KBM-7 (cell line): ENCODE measurements at regions not wholly inside any gene's neighbourhood (a gene's known extent, or its start where the extent isn't known, plus 50 kb on each side); places are given as distances from the start of the nearest gene placed in this dataset.

Source experiments
- DNase-seq: peaks from one replicate; pipeline ENCODE4 v3.0.0-alpha.2; 2015
- in situ Hi-C: fragments of 300-500 bp; cut with MboI; formaldehyde crosslinking; loops from 2 replicates; pipeline ENCODE4 v1.14.3; 2020; ENCODE audit warnings: low sequenced_read_pairs, low pct_unique_long_range_greater_than_20kb, mixed read lengths

DNA sequence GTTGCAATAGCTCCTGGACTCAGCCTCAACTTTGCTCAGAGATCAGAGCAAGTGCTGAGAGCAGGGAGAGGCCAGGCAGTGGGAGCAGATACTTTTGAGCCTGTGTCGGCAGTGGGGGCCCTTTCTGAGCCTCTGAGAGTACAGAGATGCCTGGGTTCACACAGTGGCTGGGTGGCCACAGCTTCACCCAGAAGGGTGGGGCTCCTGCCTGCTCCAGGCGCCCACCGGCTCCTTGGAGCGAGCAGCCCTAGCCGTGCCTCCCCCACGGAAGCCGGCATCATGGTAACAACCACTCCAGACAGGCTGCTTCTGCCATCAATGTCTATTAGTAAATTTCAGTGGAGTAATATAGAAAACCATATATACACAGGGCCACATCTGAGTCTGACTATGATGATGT is 619.2 kb upstream of the SETBP1 start:
- DNase-seq, result no peak
- in situ Hi-C loops, result no loop called here

DNA sequence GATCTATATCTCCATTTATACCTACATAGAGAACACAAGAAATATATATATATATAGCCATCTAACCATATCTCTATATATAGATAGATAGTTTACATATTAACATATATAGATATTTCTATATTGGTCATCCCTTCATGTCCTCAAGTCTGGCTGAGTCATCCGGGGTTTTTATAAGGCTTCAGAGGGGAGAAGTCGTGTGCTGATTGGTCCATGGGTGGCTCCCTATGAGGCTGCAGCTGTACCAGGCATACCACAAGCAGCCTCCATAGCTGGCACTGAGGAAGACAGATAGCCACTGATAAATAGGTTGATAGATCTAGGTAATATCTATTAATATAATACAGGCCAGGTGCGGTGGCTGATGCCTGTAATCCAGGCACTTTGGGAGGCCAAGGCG is 618.3 kb upstream of the SETBP1 start:
- in situ Hi-C loops, result no loop called here
- DNase-seq, result no peak

DNA sequence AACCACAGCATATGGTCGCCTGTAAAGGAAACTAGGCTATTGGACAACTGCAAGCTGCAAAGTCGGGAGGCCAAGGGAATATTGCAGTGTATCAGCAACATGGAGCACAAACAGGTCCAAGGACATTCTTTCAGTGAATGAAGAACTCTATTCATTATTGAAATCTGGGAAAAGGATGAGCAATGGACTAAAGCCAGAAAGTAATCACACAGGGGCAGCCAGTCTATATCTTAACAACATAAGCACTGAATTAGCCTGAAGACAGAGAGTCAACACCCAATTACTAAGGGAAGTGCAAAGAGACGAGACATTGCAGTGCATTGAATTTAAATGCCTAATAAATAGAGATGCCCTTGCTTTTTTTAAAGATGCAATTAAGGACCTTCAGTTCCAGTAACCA is 615.5 kb upstream of the SETBP1 start:
- no peak for DNase-seq
- in situ Hi-C loops, result no loop called here

DNA sequence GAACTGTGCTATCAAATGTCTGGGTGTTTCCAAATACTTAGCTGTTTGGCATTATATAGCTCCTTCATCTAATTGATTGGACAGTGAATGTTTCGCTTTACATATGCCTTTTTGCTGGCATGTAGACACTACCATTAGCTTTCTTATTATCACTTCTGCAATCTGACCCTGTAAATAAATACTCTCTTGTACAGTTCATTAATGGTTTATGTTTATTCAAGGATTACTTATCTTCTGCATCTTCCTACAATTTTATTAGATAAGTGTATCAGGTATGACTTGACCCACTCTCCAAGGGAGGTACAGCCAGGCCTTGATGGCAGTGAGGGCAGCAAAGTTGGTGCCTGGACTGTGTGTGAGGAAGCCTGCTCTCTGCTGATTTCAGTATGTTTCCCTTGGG is 614.1 kb upstream of the SETBP1 start:
- no peak for DNase-seq
- in situ Hi-C loops, result no loop called here

DNA sequence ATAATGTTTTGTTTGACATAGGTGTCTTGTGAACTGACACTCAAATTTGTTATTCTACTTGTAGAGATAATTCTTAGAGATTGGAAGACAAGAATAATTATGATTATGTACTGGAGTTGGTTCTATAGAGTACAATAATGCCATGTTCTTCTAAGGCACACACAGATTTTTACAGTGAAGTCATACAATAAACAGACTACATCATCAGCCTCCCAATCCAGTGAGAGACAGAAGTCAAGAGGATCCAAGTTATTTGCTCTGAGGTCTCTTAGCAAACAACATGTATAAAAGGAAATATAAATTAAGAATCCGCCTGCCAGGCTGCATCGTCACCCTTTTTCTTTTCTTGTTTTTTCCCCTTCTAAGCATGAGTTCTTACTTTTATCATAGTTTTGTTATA is 613.5 kb upstream of the SETBP1 start:
- in situ Hi-C loops, result no loop called here
- no peak for DNase-seq

DNA sequence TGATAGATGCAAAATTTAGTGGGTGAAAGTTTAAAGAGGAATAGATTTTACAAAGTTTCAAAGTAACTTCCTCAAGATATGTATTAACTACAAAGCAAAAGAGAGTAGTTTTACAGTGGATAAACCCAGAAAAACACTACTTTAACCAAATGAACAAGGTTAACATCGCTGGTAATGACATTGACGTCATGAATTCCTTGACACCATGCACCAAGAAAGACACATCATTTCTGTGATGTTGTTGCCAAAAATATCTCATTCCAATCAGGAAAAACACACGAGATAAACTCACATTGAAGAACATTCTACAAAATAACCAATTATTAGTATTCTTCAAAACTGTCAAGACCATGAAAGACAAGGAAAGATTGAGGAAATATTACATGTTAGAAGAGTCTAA is 605.6 kb upstream of the SETBP1 start:
- no peak for DNase-seq
- in situ Hi-C loops, result no loop called here

DNA sequence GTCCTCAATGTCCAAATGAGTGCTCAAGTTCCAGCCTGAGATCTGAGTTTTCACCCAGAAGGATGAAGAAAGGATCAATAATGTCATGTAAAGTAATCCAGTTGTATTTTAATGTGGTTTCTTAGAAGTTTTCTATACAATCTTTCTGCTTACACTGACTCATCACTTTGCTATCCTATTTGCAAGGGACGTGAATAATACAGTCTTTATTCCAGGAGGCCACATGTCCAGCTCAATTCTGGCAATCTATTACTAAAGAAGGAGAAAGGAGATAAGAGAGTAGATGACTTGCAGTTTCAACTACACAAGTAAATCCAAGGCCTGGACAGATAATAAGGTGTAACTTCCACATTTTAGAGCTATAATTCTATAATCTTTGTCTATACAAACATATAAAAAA is 601.1 kb upstream of the SETBP1 start:
- in situ Hi-C loops, result no loop called here

DNA sequence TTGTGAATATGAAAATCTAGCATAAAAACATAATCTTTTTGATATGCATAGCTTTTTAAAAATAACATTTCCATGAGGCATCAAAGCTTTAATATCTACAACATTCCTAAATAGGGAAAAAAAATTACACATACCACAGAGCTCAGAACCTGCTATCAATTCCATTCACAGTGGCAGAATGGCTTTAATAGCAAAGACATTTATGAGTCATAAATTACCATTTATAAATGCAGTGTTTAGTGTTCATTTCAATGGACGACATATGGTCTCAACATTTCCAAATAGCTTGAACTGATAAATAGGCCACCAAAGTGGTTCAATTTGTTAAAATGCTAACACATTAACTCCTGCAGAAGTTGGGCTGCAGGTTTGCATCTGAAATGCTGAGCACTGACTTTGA is 600.6 kb upstream of the SETBP1 start:
- in situ Hi-C loops, result no loop called here
- no peak for DNase-seq

More for the DNA sequence above, 601.1 kb upstream of the SETBP1 start:
- DNase-seq, result no peak

DNA sequence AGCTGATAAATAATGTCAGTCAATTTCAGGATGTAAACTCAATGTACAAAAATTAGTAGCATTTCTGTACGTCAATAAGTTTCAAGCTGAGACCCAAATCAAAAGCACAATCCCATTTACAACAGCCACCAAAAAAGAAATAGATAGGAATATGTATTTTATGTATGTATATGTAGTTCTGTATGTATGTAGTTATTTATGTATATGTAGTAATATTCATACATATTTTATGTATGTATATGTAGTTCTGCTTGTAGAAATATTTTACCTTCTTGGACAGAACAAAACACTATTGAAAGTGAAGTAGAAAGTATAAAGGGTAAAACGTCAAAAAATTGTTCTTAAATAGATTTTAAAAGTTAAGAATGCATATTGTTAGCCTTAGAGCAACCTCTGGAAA is 591.0 kb upstream of the SETBP1 start:
- in situ Hi-C loops, result no loop called here
- no peak for DNase-seq

DNA sequence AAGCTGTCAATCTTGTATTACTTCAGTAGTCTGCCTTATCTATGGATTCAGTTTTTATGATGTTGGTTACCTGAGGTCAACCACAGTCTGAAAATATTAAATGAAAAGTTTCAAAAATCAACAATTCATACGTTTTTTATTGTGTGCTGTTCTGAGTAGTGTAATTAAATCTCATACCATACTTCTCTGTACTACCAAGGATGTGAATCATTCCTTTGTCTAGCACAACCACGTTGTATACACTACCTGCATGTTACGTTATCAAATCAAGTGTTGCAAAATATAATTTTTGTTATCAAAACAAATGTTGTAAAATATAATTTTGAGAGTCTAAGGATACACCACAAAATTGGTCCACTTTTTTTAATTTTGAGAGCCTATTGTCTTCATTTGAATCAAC is 590.2 kb upstream of the SETBP1 start:
- in situ Hi-C loops, result no loop called here
- no peak for DNase-seq

DNA sequence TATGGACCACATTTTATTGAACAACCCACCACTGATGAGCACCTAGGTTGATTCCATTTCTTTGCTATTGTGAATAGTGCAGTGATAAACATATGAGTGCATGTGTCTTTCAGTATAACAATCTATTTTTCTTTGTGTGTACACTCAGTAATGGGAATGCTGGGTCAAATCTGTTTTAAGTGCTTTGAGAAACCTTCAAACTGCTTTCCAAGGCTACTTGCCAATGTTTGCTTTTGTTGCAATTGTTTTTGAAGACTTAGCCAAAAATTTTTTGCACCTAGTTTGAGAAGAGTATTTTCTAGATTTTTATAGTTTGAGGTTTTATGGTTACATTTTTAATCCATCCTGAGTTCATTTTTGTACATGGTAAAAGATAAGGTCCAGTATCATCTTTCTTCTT is 587.4 kb upstream of the SETBP1 start:
- DNase-seq, result no peak
- in situ Hi-C loops, result no loop called here

DNA sequence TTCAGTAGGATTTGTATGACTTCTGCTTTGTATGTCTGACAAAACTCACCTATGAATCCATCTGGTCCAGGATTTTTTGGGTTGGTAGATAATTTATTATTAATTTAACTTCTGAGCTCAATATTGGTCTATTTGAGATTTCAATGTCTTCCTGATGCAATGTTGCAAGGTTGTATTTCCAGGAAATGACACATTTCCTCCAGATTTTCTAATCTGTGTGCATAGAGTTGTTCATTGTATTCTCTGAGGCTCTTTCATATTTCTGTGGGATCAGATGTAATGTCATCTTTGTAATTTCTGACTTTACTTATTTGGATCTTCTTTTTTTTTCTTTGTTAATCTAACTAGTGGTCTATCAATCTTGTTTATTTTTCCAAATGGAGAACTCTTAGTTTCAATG is 584.7 kb upstream of the SETBP1 start:
- in situ Hi-C loops, result no loop called here
- DNase-seq, result no peak

DNA sequence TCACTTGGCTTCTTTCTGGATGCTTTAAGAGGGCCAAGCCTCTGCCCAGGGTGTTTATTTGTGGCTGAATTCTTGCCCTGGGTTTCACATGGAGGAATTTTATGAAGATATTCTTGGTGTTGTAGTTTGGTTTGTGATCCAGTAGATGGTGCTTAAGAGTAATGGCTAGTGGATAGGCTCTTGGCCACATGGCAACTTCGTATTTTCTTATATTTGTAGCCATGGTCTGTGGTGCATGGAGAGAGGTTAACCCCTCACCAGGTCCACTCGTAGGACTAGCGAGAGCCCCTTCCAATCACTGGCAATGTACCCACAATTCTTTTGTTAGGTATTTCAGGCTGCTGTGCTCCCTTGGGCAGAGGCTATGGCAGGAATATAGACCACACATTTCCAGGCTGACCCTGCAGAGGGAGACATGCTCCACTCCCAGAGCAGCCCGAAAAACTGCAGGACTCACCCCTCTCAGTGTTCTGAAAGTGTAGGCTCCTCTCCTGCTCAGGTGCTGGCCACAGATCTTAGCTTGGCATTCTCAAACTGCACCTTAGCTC is 582.1 kb upstream of the SETBP1 start:
- DNase-seq, result peak; percentile 35
- in situ Hi-C loops, result no loop called here

DNA sequence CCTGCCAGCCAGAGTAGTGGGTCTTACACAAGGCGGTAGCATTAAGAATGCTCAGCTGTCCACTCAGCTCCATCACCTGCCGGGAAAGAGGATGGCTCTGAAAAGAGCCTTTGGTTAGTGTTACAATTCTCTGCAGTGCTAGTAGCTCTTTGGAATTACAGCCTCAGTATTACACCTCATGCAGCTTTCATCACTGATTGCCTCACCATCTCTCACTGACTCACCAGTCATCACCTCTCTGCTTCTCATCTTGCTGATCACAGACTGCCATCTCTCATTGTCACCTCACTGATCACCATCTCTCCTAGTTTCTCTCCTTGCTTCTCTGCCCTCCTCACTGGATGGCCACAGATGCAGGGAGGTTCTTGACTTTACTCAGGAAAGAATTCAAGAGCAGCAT is 573.5 kb upstream of the SETBP1 start:
- no peak for DNase-seq
- in situ Hi-C loops, result no loop called here

DNA sequence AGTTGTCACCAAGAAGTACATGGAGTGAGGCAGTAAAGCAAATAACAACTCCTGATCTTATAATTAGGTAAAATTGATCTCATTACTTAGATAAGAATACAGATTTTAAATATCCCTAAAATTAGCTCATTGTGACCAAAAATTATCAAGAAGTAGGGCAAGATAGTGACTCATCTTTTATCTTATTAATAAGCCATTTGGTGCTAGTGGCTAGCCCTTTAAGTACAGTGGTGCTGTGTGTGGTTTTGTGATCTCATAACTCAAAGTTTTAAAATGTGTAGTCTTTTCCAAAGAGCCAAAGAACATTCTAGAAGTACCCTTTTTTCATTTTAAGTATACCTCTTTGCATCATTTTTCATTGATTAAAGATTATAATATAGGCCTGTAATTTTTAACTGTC is 569.4 kb upstream of the SETBP1 start:
- in situ Hi-C loops, result no loop called here
- DNase-seq, result no peak

DNA sequence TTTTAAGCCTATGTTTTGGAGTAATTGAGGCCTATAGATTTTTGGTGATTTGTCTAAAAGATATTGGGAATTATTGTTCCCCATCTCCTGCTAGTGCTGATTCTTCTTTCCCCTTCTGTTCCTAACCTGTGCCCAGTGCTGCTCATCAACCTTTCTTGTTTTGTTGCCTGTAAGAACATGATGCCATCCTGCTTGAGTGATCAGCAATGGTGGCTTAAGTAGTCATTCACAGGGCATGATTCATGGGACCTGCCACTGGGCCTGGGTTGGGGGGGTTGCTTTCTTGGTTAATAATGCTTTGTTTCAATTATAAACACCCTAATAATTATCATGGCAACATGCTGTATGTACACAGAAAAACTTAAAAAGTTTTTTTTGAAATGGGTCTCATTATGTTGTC is 562.9 kb upstream of the SETBP1 start:
- in situ Hi-C loops, result no loop called here

DNA sequence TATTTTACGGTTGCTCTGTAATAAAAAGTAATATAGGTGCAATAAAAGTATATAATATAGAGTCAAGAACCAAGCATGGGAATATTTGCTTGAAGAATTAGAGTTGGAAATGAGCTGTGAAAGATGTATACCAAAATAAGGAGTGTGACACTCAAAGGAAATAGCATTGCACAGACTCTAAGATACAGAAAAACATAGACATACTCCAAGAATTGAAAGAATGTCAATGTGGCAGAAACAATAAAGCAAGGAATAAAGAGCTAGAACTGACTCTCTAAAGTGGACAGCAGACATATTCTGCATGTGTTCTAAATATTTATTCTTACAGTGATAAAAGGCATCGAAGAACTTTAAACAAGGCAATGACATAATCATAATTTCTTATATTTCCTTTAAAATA is 561.1 kb upstream of the SETBP1 start:
- in situ Hi-C loops, result no loop called here
- DNase-seq, result no peak

More for the DNA sequence above, 562.9 kb upstream of the SETBP1 start:
- no peak for DNase-seq

DNA sequence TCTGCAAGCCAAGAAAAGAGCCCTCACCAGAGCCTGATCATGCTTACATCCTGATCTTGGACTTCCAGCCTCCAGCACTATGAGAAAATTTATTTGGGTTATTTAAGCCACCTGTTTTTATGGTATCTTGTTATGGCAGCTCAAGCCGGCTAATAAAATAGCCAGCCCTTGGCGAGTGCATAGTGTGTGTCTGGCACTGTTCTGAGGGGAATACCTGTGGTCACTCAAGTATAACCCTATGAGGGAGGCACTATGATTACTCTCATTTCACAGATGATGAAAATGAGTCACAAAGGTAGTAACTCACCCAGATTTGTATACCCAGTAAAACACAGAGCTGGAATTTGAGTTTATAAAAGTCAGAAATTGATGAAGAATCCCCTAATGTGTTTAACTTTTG is 556.9 kb upstream of the SETBP1 start:
- no peak for DNase-seq
- in situ Hi-C loops, result no loop called here

DNA sequence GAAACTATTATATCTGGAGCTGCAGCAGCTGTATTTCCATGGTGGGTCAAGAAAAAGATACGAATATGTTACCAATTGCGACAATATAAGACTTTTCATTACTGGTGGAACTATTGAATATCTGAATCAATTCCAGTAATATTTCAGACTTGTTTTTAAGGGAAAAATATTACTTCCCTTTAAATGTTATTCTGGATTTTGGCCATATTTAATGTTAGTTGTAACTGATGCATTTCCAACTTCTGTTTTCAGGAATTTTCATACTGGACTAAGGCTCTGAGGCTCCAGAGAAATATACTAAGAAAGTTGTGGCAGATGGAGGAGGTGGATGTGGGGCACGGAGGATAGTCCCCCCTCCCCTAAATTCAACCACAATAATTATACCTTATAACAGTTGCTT is 555.2 kb upstream of the SETBP1 start:
- DNase-seq, result no peak
- in situ Hi-C loops, result no loop called here

DNA sequence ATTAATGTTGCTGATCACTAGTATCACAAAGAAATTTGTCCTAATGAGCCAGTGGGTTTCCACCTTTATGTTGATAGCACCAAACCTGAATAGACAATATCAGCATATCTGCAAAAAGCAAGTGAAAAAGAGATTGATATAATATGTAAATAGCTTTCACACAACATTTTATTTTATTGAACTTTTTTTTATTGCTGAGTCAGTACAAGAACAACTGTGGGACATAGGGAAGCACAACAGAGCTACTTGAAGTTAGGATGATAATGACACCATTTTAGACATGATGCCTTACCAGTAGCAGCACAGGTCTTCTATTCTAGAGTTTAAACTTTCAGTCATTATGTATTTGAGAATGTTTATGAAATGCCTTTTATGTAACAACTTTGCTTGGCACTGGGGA is 554.1 kb upstream of the SETBP1 start:
- in situ Hi-C loops, result no loop called here

DNA sequence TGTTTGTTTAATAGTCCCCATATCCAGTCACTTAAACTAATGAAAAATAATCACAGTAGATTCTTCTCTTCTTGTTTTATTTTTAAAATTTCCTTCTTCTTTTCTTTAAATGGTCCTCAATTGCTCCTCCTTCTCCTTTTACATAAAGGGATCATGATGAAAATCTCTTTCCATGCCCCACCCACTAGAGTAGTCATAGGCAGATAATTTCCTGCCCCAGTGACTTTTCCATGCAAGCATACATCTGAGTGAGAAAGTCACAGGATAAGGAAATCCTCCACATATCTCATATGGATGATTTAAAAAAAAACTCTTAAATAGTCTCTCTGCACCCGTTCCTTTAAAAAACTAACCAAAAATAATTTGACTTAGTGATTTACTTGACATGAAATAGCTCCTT is 552.3 kb upstream of the SETBP1 start:
- no peak for DNase-seq

More for the DNA sequence above, 554.1 kb upstream of the SETBP1 start:
- DNase-seq, result no peak

DNA sequence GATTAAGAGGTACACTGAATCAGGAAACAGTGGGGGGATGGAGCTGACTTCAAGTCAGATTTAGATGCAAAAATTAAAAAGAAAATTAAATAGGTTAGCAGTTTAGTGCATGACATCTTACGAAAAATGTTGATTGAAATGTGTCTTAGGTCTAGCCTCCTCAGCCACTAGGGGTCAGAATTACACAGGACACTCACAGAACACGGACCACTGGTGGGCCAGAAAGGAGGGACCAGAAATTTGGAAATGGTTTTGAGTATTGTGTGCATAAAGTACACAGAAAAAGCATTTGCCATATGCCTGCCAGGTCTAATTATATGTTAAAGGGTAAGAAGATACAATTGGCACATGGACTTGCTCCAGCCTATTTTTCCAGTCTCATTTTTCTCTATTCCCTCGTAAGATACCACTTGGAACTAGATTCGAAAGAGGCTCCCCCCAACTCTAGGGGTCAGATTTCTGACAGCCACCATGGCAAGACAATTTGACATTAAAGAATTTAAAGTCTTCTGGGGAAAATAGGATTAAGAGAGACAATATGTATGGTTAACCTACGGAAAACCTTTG is 550.2 kb upstream of the SETBP1 start:
- peak; percentile 42 for DNase-seq
- in situ Hi-C loops, result no loop called here

More for the DNA sequence above, 552.3 kb upstream of the SETBP1 start:
- in situ Hi-C loops, result no loop called here
